Chondrocyte (in vitro differentiated cells): ENCODE measurements at regions not wholly inside any gene's neighbourhood (a gene's known extent, or its start where the extent isn't known, plus 50 kb on each side); places are given as distances from the start of the nearest gene placed in this dataset.

Experiments
- DNase-seq: peaks from one replicate; pipeline ENCODE4 v3.0.0; 2021; ENCODE audit warnings: mixed read lengths, low spot score
- H3K27ac Mint-ChIP-seq: one replicate; pipeline ENCODE4 v1.8.0; 2021; ENCODE audit warnings: mild to moderate bottlenecking, moderate library complexity, mixed read lengths; ENCODE audit not compliant: unreplicated experiment
- H3K27me3 Mint-ChIP-seq: 2 replicates; pipeline ENCODE4 v1.8.0; 2021; ENCODE audit warnings: low read depth, mixed read lengths
- H3K36me3 Mint-ChIP-seq: 2 replicates; pipeline ENCODE4 v1.8.0; 2021; ENCODE audit warnings: low read depth, mixed read lengths
- H3K4me1 Mint-ChIP-seq: 2 replicates; pipeline ENCODE4 v1.8.0; 2021; ENCODE audit warnings: low read depth, mild to moderate bottlenecking, mixed read lengths
- H3K4me3 Mint-ChIP-seq: one replicate; pipeline ENCODE4 v1.8.0; 2021; ENCODE audit warnings: mild to moderate bottlenecking, moderate library complexity, mixed read lengths; ENCODE audit not compliant: unreplicated experiment
- H3K9me3 Mint-ChIP-seq: 2 replicates; pipeline ENCODE4 v1.8.0; 2021; ENCODE audit warnings: low read depth, mixed read lengths
- TF ChIP-seq, protein P1 (sequence below): fragments of 200-600 bp; sonication (generic); IDR thresholded peaks from 2 replicates; pipeline ENCODE4 v1.5.0; 2021; ENCODE audit warnings: antibody characterized with exemption, mild to moderate bottlenecking, moderate library complexity

- peaks cover 11% of the 10 kb centered on the region for H3K4me1 Mint-ChIP-seq
- peaks cover 3% of the 10 kb centered on the region for H3K9me3 Mint-ChIP-seq
- no peak for DNase-seq
- no peaks in the 10 kb centered on the region for H3K36me3 Mint-ChIP-seq
- no peak overlapping the region for H3K4me3 Mint-ChIP-seq
- no peak overlapping the region for H3K27ac Mint-ChIP-seq
- TF ChIP-seq, protein P1, sequence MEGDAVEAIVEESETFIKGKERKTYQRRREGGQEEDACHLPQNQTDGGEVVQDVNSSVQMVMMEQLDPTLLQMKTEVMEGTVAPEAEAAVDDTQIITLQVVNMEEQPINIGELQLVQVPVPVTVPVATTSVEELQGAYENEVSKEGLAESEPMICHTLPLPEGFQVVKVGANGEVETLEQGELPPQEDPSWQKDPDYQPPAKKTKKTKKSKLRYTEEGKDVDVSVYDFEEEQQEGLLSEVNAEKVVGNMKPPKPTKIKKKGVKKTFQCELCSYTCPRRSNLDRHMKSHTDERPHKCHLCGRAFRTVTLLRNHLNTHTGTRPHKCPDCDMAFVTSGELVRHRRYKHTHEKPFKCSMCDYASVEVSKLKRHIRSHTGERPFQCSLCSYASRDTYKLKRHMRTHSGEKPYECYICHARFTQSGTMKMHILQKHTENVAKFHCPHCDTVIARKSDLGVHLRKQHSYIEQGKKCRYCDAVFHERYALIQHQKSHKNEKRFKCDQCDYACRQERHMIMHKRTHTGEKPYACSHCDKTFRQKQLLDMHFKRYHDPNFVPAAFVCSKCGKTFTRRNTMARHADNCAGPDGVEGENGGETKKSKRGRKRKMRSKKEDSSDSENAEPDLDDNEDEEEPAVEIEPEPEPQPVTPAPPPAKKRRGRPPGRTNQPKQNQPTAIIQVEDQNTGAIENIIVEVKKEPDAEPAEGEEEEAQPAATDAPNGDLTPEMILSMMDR = no peak
- peaks cover 2% of the 10 kb centered on the region for H3K27me3 Mint-ChIP-seq
Measured at GRCh38 chr3:74463515-74463914, 150.9 kb downstream of the CNTN3 start.

GRCh38 chr3:74456166-74456565 is 158.3 kb downstream of the CNTN3 start:
- no peak for DNase-seq
- Mint-ChIP-seq H3K27me3 (peaks cover 2% of the 10 kb centered on the region), H3K9me3 (peaks cover 6% of the 10 kb centered on the region), H3K4me3 (no peak overlapping the region), H3K4me1 (peaks cover 10% of the 10 kb centered on the region), H3K36me3 (no peaks in the 10 kb centered on the region), H3K27ac (no peak overlapping the region)
- TF ChIP-seq, protein P1 = no peak

DNA sequence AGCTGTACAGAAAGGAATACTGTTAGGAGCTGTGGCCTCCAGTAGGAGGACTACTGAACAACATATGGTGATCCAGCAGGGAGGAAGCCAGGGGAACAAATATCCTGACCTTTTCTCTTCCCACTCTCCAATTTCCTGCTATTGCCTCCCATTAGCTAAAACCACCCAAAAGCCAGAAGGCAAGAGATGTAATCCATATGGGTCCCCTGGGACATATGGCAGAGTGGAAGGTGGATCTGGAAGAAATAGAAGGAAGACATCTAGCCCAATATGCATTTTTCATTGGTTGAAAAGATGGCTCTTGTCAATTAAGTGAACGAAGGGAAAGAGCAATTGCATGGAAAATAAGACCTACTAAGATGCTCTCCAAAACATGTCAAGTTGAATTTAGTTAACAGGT is 167.2 kb downstream of the CNTN3 start:
- Mint-ChIP-seq H3K27ac (no peak overlapping the region), H3K4me1 (peaks cover 4% of the 10 kb centered on the region), H3K9me3 (peaks cover 2% of the 10 kb centered on the region), H3K27me3 (no peaks in the 10 kb centered on the region), H3K4me3 (no peak overlapping the region), H3K36me3 (no peaks in the 10 kb centered on the region)
- TF ChIP-seq, protein P1 = no peak
- DNase-seq = no peak

- H3K27me3 Mint-ChIP-seq = no peaks in the 10 kb centered on the region
- H3K4me1 Mint-ChIP-seq = peaks cover 4% of the 10 kb centered on the region
- H3K36me3 Mint-ChIP-seq = no peaks in the 10 kb centered on the region
- peaks cover 2% of the 10 kb centered on the region for H3K9me3 Mint-ChIP-seq
- TF ChIP-seq, protein P1 = no peak
- no peak for DNase-seq
- no peak overlapping the region for H3K4me3 Mint-ChIP-seq
- H3K27ac Mint-ChIP-seq = no peak overlapping the region
Measured at GRCh38 chr3:74445541-74445940, 168.9 kb downstream of the CNTN3 start.

DNA sequence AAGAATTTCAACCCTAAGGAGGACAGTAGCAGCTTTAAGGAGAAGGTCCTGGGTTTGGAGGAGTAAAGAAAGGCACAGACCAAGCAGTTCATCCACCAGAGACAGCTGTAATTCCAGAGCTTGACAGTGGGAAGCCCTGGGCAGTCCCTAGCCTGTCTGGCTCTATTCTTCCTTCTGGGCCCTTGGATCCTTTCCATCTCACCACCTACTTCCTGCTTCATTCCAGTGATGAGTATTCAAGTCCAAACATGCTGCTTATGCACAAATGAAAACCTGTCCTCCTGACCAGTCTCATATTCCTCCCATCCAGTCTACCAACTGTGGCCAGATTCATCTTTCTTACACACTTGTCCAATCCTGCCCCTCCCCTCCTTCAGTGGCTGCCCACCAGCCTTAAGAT is 171.4 kb downstream of the CNTN3 start:
- Mint-ChIP-seq H3K36me3 (no peaks in the 10 kb centered on the region), H3K27ac (no peak overlapping the region), H3K4me1 (peaks cover 4% of the 10 kb centered on the region), H3K27me3 (no peaks in the 10 kb centered on the region), H3K9me3 (peaks cover 2% of the 10 kb centered on the region), H3K4me3 (no peak overlapping the region)
- DNase-seq = no peak
- TF ChIP-seq, protein P1 = no peak
